WTC11 (cell line): ENCODE measurements at regions not wholly inside any gene's neighbourhood (a gene's known extent, or its start where the extent isn't known, plus 50 kb on each side); places are given as distances from the start of the nearest gene placed in this dataset.

Experiments
- ATAC-seq: fragments of 200-7000 bp; cut with Tn5 transposase; 2 replicates; pipeline ENCODE4 v1.10.0; 2021; ENCODE audit warnings: mild to moderate bottlenecking, moderate library complexity
- CTCF ChIA-PET: fragments of 300-600 bp; sonication (Branson Sonifier 250); formaldehyde crosslinking; loops from one replicate; lab custom pipeline; 2021; ENCODE audit warnings: antibody characterized with exemption; lab: Charles Lee
- POLR2A ChIA-PET: fragments of 350-600 bp; sonication (Branson Sonifier 250); formaldehyde crosslinking; loops from one replicate; lab custom pipeline; 2021; ENCODE audit warnings: antibody characterized with exemption; lab: Charles Lee
- DNase-seq: peaks from one replicate; pipeline ENCODE4 v3.0.0; 2021; ENCODE audit warnings: low spot score
- H3K27ac Mint-ChIP-seq: 2 replicates; pipeline ENCODE4 v1.8.0; 2021; ENCODE audit warnings: mixed read lengths
- H3K27me3 Mint-ChIP-seq: 2 replicates; pipeline ENCODE4 v1.8.0; 2021; ENCODE audit warnings: low read depth, mild to moderate bottlenecking, moderate library complexity, mixed read lengths
- H3K36me3 Mint-ChIP-seq: 2 replicates; pipeline ENCODE4 v1.8.0; 2021; ENCODE audit warnings: mixed read lengths
- H3K4me1 Mint-ChIP-seq: 2 replicates; pipeline ENCODE4 v1.8.0; 2022; ENCODE audit warnings: mixed read lengths
- H3K4me3 Mint-ChIP-seq: 2 replicates; pipeline ENCODE4 v1.8.0; 2021; ENCODE audit warnings: mild to moderate bottlenecking, moderate library complexity, mixed read lengths
- H3K9me3 Mint-ChIP-seq: 2 replicates; pipeline ENCODE4 v1.8.0; 2021; ENCODE audit warnings: mixed read lengths
- CBFB ChIP-seq: sonication (generic); formaldehyde crosslinking; IDR thresholded peaks from 2 replicates; pipeline ENCODE4 v1.8.1; 2022; ENCODE audit warnings: mild to moderate bottlenecking, low read depth, missing genetic modification reagents
- FOXK1 ChIP-seq: sonication (generic); formaldehyde crosslinking; IDR thresholded peaks from 2 replicates; pipeline ENCODE4 v1.8.0; 2022; ENCODE audit warnings: mild to moderate bottlenecking, moderate library complexity, missing genetic modification reagents
- FOXP1 ChIP-seq: sonication (generic); formaldehyde crosslinking; IDR thresholded peaks from 2 replicates; pipeline ENCODE4 v1.8.0; 2022; ENCODE audit warnings: missing genetic modification reagents, mild to moderate bottlenecking, moderate library complexity, borderline replicate concordance
- JAZF1 ChIP-seq: fragments of 250-450 bp; sonication (Bioruptor Pico); IDR thresholded peaks from 2 replicates; pipeline ENCODE4 v1.9.0; 2021; ENCODE audit warnings: moderate library complexity, mild to moderate bottlenecking, inconsistent platforms
- MXD4 ChIP-seq: fragments of 250-450 bp; sonication (Bioruptor Pico); IDR thresholded peaks from 2 replicates; pipeline ENCODE4 v1.8.0; 2021; ENCODE audit warnings: mild to moderate bottlenecking, moderate library complexity, borderline replicate concordance
- NFE2L1 ChIP-seq: sonication (generic); formaldehyde crosslinking; IDR thresholded peaks from 2 replicates; pipeline ENCODE4 v1.8.1; 2023; ENCODE audit warnings: missing genetic modification reagents
- NR1H2 ChIP-seq: sonication (generic); formaldehyde crosslinking; IDR thresholded peaks from 2 replicates; pipeline ENCODE4 v1.9.0; 2021; ENCODE audit warnings: mild to moderate bottlenecking, moderate library complexity, missing genetic modification reagents
- RELA ChIP-seq: sonication (generic); formaldehyde crosslinking; IDR thresholded peaks from 2 replicates; pipeline ENCODE4 v1.8.1; 2022; ENCODE audit warnings: missing genetic modification reagents, mild to moderate bottlenecking, borderline replicate concordance
- SMAD3 ChIP-seq: sonication (generic); formaldehyde crosslinking; IDR thresholded peaks from 2 replicates; pipeline ENCODE4 v1.8.0; 2022; ENCODE audit warnings: missing genetic modification reagents, mild to moderate bottlenecking, borderline replicate concordance
- SMAD4 ChIP-seq: sonication (generic); formaldehyde crosslinking; IDR thresholded peaks from 2 replicates; pipeline ENCODE4 v1.8.0; 2022; ENCODE audit warnings: mild to moderate bottlenecking, missing genetic modification reagents
- SP1 ChIP-seq: sonication (generic); formaldehyde crosslinking; conservative IDR thresholded peaks from 2 replicates; pipeline ENCODE4 v1.8.1; 2022; ENCODE audit warnings: missing genetic modification reagents
- TCF7 ChIP-seq: sonication (generic); formaldehyde crosslinking; IDR thresholded peaks from 2 replicates; pipeline ENCODE4 v1.8.0; 2022; ENCODE audit warnings: mild to moderate bottlenecking, low read depth, missing genetic modification reagents, moderate library complexity
- TEAD1 ChIP-seq: sonication (generic); formaldehyde crosslinking; IDR thresholded peaks from 2 replicates; pipeline ENCODE4 v1.8.0; 2022; ENCODE audit warnings: mild to moderate bottlenecking, missing genetic modification reagents
- ZNF121 ChIP-seq: sonication (generic); formaldehyde crosslinking; IDR thresholded peaks from 2 replicates; pipeline ENCODE4 v1.8.0; 2023; ENCODE audit warnings: missing genetic modification reagents
- ZNF138 ChIP-seq: sonication (generic); formaldehyde crosslinking; conservative IDR thresholded peaks from 2 replicates; pipeline ENCODE4 v1.8.1; 2022; ENCODE audit warnings: mild to moderate bottlenecking, moderate library complexity, missing genetic modification reagents
- ZNF219 ChIP-seq: sonication (generic); formaldehyde crosslinking; IDR thresholded peaks from 2 replicates; pipeline ENCODE4 v1.8.0; 2023; ENCODE audit warnings: missing genetic modification reagents, mild to moderate bottlenecking, borderline replicate concordance
- ZNF232 ChIP-seq: sonication (generic); formaldehyde crosslinking; IDR thresholded peaks from 2 replicates; pipeline ENCODE4 v1.8.0; 2022; ENCODE audit warnings: mild to moderate bottlenecking, missing genetic modification reagents
- ZNF396 ChIP-seq: fragments of 250-450 bp; sonication (Bioruptor Pico); IDR thresholded peaks from 2 replicates; pipeline ENCODE4 v1.8.0; 2021; ENCODE audit warnings: mild to moderate bottlenecking, moderate library complexity, borderline replicate concordance
- ZNF416 ChIP-seq: fragments of 250-450 bp; sonication (Bioruptor Pico); IDR thresholded peaks from 2 replicates; pipeline ENCODE4 v1.9.0; 2021; ENCODE audit warnings: mild to moderate bottlenecking, inconsistent platforms
- TF ChIP-seq, protein P1 (sequence below): sonication (generic); formaldehyde crosslinking; IDR thresholded peaks from 2 replicates; pipeline ENCODE4 v1.8.1; 2022; ENCODE audit warnings: low read depth, missing genetic modification reagents, borderline replicate concordance
- TF ChIP-seq, protein P2 (sequence below): sonication (generic); formaldehyde crosslinking; IDR thresholded peaks from 2 replicates; pipeline ENCODE4 v1.8.1; 2023; ENCODE audit warnings: mild to moderate bottlenecking, missing genetic modification reagents
- TF ChIP-seq, protein P3 (sequence below): fragments of 200-600 bp; IDR thresholded peaks from 2 replicates; pipeline ENCODE4 v1.8.0; 2022; ENCODE audit warnings: antibody characterized with exemption
- TF ChIP-seq, protein P4 (sequence below): sonication (generic); formaldehyde crosslinking; IDR thresholded peaks from 2 replicates; pipeline ENCODE4 v1.8.0; 2022; ENCODE audit warnings: mild to moderate bottlenecking, missing genetic modification reagents
- TF ChIP-seq, protein P5 (sequence below): sonication (generic); formaldehyde crosslinking; IDR thresholded peaks from 2 replicates; pipeline ENCODE4 v1.8.1; 2023; ENCODE audit warnings: mild to moderate bottlenecking, missing genetic modification reagents, moderate library complexity

DNA sequence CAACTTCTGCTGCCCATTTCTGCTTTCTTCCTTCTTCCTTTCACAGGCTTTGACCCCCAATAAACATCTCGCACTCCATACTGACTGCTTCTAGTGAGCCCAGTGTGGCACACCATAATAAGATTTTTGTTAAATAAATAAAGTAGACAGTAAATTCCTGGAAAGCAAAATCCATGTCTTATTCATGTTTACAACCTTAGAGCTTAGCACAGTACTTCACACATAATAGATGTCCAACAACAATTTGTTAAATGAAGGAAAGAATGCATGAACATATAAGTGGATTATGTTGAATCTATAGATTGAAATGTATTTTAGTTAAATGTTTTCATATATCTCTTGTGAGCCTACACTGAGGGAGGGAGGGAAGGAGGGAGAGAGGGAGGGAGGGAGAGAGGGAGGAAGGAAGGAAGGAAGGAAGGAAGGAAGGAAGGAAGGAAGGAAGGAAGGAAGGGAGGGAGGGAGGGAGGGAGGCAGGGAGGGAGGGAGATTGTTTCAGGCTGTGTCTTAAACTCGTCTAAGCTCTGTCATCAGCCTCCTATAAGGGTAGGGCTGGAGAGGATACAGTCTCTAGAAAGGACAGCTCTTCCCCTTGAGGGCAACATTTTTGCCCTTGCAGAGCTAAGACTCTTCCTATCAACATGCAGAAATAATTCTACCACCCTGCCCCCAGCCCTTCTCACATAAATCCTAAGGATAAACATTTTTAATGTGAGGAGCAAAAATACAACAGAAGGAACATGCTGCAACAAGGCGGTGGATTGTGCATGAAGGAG lies 168.1 kb downstream of the BARX2 start:
- ChIA-PET POLR2A (no interaction called here), CTCF (no interaction called here)
- ATAC-seq (no peak), DNase-seq (no peak)
- H3K27ac Mint-ChIP-seq = no peak overlapping the region
- no peaks in the 10 kb centered on the region for H3K4me1 Mint-ChIP-seq
- H3K9me3 Mint-ChIP-seq = peaks cover 75% of the 10 kb centered on the region
- no peak overlapping the region for H3K4me3 Mint-ChIP-seq
- TF ChIP-seq MXD4 (CRISPR knock-in tag) (no peak), FOXP1 (CRISPR knock-in tag) (no peak), SP1 (CRISPR knock-in tag) (no peak), ZNF121 (CRISPR knock-in tag) (no peak), ZNF232 (CRISPR knock-in tag) (no peak), NR1H2 (no peak)
- TF ChIP-seq, protein P1, sequence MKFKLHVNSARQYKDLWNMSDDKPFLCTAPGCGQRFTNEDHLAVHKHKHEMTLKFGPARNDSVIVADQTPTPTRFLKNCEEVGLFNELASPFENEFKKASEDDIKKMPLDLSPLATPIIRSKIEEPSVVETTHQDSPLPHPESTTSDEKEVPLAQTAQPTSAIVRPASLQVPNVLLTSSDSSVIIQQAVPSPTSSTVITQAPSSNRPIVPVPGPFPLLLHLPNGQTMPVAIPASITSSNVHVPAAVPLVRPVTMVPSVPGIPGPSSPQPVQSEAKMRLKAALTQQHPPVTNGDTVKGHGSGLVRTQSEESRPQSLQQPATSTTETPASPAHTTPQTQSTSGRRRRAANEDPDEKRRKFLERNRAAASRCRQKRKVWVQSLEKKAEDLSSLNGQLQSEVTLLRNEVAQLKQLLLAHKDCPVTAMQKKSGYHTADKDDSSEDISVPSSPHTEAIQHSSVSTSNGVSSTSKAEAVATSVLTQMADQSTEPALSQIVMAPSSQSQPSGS = no peak
- H3K36me3 Mint-ChIP-seq = peaks cover 35% of the 10 kb centered on the region
- peaks cover 22% of the 10 kb centered on the region for H3K27me3 Mint-ChIP-seq

DNA sequence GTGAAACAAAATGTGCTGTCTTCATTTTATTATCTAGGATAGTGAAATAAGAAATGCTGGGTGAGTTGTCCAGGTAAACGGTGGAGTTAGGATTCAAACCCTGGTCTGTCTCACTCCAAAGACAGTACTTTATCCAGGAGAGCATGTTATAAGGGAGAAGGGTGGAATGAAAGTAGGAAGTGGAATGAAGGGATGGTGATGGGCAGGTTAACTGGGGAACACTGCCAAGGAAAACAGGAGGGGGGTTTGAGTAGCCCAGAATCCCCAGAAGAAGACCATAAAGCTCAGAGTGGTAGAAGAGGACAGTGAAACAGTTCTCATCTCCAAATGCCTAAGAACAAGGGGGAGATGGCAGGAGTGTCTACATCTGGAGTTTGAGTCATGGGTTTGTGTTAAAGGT lies 169.0 kb downstream of the BARX2 start:
- Mint-ChIP-seq H3K27ac (no peak overlapping the region), H3K36me3 (peaks cover 32% of the 10 kb centered on the region), H3K4me3 (no peak overlapping the region), H3K4me1 (no peaks in the 10 kb centered on the region), H3K9me3 (peaks cover 74% of the 10 kb centered on the region), H3K27me3 (peaks cover 21% of the 10 kb centered on the region)
- DNase-seq (no peak), ATAC-seq (no peak)
- ChIA-PET POLR2A (no interaction called here), CTCF (no interaction called here)
- no peak for TF ChIP-seq SP1 (CRISPR knock-in tag)
- TF ChIP-seq SMAD3 = no peak
- TF ChIP-seq, protein P2, sequence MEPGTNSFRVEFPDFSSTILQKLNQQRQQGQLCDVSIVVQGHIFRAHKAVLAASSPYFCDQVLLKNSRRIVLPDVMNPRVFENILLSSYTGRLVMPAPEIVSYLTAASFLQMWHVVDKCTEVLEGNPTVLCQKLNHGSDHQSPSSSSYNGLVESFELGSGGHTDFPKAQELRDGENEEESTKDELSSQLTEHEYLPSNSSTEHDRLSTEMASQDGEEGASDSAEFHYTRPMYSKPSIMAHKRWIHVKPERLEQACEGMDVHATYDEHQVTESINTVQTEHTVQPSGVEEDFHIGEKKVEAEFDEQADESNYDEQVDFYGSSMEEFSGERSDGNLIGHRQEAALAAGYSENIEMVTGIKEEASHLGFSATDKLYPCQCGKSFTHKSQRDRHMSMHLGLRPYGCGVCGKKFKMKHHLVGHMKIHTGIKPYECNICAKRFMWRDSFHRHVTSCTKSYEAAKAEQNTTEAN = no peak
- no peak for TF ChIP-seq FOXK1 (CRISPR knock-in tag)
- TF ChIP-seq CBFB = no peak
- TF ChIP-seq SMAD4 (CRISPR knock-in tag) = no peak
- no peak for TF ChIP-seq TEAD1 (CRISPR knock-in tag)
- TF ChIP-seq NFE2L1 (CRISPR knock-in tag) = no peak
- TF ChIP-seq, protein P3, sequence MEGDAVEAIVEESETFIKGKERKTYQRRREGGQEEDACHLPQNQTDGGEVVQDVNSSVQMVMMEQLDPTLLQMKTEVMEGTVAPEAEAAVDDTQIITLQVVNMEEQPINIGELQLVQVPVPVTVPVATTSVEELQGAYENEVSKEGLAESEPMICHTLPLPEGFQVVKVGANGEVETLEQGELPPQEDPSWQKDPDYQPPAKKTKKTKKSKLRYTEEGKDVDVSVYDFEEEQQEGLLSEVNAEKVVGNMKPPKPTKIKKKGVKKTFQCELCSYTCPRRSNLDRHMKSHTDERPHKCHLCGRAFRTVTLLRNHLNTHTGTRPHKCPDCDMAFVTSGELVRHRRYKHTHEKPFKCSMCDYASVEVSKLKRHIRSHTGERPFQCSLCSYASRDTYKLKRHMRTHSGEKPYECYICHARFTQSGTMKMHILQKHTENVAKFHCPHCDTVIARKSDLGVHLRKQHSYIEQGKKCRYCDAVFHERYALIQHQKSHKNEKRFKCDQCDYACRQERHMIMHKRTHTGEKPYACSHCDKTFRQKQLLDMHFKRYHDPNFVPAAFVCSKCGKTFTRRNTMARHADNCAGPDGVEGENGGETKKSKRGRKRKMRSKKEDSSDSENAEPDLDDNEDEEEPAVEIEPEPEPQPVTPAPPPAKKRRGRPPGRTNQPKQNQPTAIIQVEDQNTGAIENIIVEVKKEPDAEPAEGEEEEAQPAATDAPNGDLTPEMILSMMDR = no peak
- TF ChIP-seq, all 79 proteins: peak for 0

DNA sequence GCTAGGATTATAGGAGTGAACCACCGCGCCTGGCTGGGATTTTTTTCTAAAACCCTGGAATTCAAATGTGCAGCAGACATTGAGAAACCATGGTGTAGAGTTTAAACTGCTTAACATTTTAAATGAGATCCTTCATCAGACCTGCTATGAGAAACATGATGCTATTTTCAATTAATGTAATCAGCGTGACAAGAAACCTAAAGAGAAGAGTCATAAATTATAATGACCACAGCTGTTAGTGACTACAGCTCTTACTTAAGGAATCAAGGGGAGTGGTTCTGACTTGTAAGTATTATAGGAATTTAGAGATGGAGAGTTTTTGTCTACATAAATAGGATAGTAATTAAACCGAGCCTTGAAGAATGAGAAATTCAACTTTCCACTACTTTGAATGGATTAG lies 170.6 kb downstream of the BARX2 start:
- no peaks in the 10 kb centered on the region for H3K4me1 Mint-ChIP-seq
- TF ChIP-seq ZNF219 (CRISPR knock-in tag) (no peak), ZNF138 (CRISPR knock-in tag) (no peak), ZNF416 (CRISPR knock-in tag) (no peak), RELA (CRISPR knock-in tag) (no peak), ZNF232 (CRISPR knock-in tag) (no peak), ZNF396 (CRISPR knock-in tag) (no peak), TCF7 (CRISPR knock-in tag) (no peak), JAZF1 (CRISPR knock-in tag) (no peak)
- TF ChIP-seq, protein P2 = no peak
- TF ChIP-seq, protein P4, sequence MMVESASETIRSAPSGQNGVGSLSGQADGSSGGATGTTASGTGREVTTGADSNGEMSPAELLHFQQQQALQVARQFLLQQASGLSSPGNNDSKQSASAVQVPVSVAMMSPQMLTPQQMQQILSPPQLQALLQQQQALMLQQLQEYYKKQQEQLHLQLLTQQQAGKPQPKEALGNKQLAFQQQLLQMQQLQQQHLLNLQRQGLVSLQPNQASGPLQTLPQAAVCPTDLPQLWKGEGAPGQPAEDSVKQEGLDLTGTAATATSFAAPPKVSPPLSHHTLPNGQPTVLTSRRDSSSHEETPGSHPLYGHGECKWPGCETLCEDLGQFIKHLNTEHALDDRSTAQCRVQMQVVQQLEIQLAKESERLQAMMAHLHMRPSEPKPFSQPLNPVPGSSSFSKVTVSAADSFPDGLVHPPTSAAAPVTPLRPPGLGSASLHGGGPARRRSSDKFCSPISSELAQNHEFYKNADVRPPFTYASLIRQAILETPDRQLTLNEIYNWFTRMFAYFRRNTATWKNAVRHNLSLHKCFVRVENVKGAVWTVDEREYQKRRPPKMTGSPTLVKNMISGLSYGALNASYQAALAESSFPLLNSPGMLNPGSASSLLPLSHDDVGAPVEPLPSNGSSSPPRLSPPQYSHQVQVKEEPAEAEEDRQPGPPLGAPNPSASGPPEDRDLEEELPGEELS (CRISPR knock-in tag) = no peak
- TF ChIP-seq, protein P5, sequence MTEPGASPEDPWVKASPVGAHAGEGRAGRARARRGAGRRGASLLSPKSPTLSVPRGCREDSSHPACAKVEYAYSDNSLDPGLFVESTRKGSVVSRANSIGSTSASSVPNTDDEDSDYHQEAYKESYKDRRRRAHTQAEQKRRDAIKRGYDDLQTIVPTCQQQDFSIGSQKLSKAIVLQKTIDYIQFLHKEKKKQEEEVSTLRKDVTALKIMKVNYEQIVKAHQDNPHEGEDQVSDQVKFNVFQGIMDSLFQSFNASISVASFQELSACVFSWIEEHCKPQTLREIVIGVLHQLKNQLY = no peak

More for the DNA sequence above, 170.6 kb downstream of the BARX2 start:
- ATAC-seq = no peak
- DNase-seq = no peak
- Mint-ChIP-seq H3K27ac (no peak overlapping the region), H3K9me3 (peaks cover 76% of the 10 kb centered on the region), H3K36me3 (peaks cover 35% of the 10 kb centered on the region), H3K4me3 (no peak overlapping the region), H3K27me3 (peaks cover 13% of the 10 kb centered on the region)
- CTCF ChIA-PET = no interaction called here
- POLR2A ChIA-PET = no interaction called here
